ENCODE measurements at regions not wholly inside any gene's neighbourhood (a gene's known extent, or its start where the extent isn't known, plus 50 kb on each side); places are given as distances from the start of the nearest gene placed in this dataset.

DNA sequence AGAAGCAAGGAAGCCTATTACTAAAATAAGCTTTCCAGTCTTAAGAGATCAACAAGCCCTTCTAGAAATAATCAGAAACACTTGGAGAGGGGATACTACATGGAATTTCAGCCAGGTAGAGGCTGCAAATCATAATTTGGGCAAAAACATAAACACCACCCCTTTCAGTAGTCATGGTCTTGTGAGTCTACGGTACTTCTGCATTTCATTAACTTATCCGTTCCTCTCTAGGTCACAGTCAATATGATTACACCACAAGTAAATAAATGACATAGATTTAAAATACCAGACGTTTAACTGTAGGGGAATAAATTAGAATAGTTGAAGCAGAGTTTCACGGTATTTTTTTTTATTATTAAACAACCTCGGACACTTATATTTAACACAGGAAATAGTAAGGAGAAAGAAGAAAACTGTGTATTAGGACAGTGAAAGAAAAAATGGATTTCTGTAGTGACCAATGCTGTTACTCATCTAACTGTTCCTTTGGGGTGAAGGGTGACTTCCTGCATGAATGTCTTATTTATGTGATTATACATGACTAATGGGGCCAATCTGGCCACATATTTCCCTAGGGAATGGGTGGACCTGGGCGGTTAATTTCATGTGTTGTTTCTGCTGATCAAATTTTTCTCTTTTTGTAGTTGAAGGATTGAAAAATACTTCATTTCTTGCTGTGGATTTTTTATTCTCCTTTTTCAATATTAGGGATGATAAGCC is 456.6 kb upstream of the UBE2E3 start:
- no peak for DNase-seq

DNA sequence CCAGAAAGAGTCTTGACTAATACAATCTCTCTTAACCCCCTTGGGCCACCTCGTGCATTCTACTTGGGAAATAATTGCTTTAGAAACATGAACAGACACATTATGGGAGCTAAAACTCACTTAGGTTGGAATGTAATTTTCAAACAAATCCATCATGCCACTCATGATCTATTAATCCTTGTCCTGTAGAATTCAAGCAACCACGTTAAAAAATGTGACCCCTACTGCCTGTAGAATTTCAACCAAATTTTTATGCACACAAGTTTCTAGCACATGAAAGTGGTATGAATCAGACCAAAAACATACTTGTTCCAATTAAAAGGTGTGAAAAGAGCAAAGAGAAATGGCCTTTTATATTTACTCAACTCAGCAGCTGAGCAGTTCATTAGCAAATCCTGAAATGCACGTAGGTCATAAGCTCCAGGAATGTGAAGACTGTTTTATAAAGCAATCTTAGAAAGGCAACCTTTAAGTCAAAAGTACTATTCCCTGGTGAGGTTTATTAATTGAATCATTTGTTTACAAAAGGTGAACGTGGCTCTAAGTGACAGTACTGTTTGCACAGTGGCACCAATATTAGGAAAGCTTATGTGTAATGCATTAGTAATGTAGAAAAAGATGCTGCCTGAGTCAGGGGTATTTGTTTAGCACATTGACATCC is 459.4 kb upstream of the UBE2E3 start:
- no peak for DNase-seq

DNA sequence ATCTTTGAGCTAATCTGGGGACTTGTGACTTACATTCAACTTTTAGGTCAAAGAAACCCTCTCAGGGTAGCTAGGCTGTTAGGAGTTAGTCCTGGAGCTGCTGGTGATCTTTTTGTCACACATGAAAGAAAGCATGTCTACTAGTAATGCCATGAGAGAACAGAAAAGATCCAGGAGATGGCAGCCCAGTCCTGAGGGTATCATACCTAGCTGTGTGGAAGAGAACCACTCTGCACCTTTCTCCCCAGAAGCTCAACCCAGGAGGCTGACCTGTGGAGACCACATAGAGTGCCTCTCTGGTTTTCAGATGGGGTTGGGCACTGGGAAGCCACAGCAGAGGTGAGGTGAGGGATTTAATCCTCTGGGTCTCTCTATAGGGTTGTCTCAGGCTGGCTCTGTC is 460.2 kb upstream of the UBE2E3 start:
- DNase-seq: no peak

DNA sequence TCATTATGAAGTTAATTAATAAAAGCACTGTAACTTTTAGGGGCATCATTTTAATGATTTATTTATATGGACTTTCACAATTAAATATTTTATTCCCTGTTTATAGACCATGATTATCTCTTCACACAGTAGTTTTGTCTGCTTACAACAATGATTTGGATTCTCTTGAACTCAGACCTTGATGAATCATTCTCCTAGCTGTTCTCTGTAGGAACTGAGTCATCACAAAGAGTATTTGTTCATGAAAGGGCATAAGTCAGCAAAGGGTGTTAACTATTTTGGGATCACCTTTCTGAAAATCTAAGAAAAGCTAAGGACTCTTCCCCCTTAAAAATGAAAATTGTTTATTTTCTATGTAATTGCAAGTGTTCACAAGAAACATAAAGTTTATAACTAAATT is 461.1 kb upstream of the UBE2E3 start:
- DNase-seq: no peak

DNA sequence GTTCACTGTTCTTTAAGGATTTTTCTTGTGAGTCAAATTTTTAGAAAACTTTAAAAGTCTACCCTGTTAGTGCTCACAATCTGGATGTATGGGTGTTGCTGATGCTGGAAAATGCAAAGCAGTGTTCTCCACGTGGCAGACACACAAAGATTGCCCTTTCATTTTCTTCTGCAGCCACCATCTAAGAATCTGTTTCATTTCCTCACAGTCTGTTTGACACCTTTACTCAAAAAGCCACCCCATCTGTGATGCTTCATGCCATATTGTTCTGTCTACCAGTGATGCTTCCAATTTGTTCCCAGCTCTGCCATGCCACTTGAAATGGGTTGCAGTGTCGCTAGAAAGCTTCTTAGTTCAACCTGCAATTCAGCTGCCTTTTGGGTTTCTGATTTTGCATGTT is 464.2 kb upstream of the UBE2E3 start:
- no peak for DNase-seq

DNA sequence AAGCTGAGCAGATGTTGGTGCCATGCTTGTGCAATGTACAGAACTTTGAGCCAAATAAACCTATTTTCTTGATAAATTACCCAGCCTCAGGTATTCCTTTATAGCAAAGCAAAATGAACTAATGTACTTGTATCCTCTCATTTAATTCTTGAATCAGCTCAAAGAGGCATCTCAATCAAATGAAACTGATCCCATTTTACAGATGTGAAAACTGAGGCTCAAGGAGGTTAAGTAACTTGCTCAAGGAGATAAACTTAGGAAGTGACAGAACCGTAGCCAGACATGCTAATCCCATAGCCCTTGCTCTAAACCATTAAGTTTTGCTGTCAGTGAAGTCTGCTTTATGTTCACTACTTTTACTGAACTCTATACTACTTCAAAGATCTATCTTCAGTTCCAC is 467.0 kb upstream of the UBE2E3 start:
- DNase-seq: no peak

DNA sequence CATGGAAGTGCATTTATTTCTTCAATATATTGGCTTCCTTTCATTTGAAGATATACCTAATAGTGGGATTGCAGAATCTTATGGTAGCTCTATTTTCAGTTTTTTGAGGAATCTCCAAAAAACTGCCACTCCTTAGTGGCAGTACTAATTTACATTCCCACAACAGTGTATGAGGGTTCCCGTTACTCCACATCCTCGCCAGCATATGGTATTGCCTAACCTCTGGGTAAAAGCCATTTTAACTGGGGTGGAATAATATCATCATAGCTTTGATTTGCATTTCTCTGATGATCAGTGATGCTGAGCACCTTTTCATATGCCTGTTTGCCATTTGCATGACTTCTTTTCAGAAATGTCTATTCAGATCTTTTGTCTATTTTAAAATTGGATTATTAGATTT is 471.9 kb upstream of the UBE2E3 start:
- DNase-seq: no peak

DNA sequence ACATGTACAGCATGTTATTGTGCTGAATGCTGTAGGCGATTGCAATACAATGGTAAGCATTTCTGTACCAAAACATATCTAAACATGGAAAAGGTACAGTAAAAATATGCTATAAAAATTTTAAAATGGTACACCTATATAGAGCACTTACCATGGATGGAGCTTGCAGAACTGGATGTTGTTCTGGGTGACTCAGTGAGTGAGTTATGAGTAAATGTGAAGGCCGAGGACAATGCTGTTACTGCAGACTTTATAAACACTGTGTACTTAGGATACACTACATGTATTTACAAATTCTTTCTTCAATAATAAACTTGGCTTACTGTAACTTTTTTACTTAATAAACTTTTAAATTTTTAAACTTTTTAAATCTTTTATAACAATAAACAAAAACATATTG is 473.4 kb upstream of the UBE2E3 start:
- no peak for DNase-seq

DNA sequence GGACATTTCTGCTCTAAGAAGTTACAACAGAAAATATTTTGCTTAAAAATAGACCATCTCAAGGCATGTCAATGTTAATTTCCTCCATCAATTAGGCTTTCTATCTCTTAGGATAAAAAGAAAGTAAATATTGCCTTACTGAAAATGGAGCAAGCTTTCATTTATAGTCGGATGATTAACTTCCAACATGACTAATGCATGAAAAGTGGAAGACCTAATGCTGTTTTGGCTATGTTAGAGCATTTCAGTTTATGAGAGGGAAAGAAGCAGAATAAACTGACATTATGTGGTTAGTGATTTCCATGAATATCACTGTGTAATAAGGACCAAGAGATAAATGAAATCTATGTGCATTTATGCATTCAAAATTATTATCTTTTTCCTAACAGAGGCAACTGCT is 475.2 kb upstream of the UBE2E3 start:
- no peak for DNase-seq

DNA sequence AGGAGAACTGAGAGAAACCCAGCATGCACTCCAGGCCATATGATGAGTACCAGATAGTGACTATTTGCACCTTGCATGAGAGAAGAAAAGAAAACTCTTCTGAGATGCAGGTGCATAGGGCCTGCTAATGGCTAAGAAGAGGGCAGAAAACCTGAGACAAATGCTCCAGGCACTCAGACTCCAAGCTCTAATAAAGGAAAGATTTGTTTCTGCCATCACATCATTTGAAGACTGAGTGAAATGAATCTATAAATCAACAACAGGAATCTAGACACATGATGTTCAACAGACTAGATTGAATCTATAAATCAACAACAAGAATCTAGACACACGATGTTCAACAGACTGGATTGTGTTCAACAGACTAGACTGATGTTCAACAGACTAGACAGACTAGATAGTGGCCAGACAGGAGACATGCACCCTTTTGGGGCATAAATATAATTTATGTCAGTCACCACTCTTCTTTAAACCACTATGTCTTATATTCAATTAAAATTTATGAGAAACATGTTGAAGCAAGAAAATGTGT is 482.7 kb upstream of the UBE2E3 start:
- no peak for DNase-seq

DNA sequence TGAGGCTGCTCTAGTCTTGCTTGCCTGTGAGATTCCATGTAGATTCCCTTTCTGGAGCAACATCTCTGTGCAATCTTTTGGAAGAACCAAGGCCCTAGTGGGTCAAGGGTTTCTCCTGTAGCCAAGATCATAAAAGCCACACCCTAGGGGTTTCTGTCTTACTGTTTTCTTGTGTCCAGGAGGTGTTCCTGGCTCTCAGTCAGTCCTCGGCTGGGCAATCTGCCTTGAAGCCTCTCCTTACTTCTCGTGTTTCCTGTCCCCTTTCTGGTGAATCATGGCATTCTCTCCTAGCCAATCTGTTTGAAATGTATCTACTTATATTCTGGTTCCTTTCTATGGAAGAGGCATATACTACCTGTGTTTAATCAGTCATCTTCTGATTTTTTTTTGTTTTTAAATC is 484.8 kb upstream of the UBE2E3 start:
- DNase-seq: no peak

DNA sequence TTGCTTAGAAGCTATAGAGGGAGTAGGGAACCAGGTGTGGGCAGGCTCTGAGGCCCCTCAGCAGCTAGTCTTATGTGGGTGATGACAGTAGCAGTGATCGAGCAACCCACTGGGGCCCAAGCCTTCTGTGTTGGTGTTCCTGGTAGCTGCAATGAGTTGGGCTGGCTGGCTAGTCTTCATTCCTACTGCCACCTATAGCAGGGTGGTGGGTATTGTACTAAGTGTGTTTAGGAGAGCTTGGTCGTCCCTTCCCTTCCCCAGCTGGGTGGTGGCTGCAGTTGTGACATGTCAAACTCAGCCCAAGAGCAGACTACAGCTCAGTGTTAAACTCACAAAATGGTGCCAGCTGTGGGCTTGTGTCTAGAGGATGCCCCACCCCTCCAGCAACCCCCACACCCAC is 486.1 kb upstream of the UBE2E3 start:
- no peak for DNase-seq

DNA sequence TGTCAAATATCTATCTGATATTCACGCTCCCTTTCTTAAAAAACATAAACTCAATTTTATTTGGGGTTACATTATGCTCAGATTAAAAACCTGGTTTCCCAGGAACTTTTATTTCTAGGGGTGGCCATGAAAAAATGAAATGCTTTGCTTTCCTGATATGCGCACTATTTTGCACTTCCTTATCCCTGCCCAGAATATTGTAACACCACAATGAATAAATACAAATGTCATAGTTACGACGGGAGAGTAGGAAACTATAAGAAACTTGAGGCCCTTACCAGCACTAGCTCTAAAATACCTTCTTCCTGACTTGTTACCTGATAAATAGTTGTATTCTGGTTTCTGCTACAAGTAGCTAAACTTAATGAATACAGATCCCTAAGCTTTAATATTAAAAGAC is 475.6 kb upstream of the CWC22 start:
- DNase-seq: no peak

DNA sequence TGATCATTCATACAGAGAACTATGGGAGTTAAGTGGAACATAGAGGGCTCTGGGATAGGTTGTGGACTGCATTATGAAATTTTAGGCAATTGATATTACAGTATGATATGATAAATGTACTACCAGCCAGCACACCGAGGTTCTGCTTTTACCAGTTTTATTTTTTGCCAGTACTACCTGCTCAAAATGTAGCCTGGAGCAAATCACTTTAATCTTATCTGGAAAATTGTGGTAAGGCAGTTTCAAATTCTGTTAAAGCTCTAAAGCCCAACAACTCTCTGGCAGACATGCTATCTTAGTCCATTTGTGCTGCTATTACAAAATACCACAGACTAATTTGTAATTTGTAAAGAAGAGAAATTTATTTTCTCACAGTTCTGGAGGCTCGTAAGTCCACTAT is 474.9 kb upstream of the CWC22 start:
- no peak for DNase-seq

DNA sequence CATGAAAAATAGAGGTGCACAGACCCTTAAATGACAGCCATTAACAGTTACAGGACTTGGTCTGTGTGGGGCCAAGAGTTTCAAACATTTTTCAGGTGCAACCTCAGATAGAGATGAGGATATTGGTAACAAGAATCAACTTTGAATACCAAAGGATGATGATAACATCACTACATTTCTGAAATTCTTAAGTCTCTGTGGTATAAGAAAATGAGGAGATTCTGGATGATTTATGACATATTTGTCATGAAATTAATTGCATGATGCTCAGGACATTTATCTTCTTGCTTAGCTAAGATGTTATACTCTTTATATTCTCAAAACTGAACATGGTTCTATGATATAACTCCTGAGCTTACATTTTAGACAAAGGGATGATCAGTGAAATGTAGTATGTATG is 471.8 kb upstream of the CWC22 start:
- no peak for DNase-seq

DNA sequence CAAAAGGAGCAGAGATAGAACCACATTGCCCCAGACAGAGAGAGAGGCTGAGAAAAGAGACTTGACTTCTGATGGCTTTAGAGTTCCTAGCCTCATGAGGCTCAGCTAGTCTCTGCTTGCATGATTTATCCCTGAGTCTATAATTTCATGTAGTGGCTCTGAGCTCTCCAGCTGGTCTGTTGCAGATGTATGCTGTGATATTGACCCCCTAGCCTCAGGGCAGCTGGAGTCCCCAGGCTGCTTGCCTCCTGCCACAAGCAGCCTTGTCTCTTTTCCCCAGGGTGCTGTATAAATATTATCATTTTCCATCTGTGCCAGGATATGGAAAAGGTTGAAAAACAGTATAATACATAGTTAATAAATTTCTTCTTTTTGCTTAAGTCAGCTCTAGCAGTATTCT is 467.6 kb upstream of the CWC22 start:
- no peak for DNase-seq

DNA sequence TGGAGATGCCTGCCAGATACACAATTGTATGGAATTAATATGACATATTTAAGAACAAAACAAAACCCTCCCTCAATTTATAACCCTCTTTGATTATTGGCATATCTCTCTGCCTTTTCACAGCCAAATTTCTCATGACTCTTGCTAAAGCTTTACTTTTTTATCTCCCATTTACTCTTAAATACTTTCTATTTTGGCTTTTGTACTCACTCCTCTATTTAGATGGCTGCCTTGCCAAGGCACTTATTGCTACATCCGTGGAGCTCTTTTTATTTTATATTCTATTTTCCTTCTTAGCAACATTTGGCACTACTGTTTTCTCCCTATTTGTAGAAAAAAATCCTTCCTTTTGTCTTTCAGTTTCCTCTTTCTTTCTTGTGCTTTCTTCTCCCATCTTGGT is 466.4 kb upstream of the CWC22 start:
- DNase-seq: no peak

DNA sequence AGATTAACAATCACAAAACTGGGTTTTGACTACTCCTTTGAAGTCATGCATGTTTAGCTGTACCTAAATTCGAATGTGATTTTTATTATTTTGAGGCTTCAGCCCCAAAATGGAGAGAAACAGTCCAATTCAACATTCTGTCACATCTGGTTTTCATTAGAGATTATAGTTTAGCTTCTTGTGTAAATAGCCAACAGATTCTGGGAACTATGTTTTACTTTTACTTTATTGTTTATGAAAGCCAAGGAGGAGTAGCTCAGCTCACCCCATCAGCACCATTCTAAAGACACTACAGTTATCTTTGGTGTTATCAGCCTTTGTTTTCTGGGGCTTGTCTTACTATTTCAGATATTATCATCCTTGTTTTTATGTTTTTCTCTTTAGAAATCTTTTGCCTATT is 465.0 kb upstream of the CWC22 start:
- DNase-seq: no peak

DNA sequence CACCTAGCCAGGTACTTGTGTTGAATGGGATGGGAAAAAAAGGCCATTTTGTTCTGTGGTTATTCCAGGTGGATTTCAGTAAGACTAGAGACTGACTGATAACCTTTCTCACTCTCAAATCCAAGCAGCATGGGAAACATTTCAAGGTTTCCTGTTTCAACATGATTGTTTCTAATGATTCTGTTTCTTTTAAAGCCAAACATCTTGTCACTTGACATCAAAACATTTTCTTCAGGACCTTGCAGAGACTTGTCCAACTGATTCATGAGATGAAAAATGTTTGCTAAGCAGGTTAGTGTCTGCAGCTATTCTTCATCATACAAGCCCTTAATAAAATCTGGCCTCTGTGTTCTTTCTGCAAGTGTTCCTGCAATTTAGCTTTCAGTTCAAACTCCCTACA is 456.5 kb upstream of the CWC22 start:
- DNase-seq: no peak

DNA sequence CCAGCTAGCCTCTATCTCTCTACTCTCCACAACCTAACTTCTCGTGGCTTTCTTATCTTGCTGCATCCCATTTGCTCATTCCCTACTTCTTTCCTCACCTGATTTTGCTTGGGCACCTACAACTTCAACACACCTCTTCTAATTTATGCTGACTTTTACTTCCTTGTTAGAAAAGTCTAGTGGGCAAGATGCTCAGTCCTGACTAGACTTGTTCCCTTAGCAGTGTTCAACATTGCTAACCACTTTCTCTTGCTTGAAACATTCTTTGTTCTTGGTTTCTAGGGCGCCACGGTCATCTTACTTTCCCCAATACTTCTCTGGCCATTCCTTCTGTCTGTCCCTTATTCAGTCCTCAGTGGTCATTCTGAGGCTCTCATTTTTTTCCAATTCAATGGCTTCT is 454.7 kb upstream of the CWC22 start:
- DNase-seq: no peak

DNA sequence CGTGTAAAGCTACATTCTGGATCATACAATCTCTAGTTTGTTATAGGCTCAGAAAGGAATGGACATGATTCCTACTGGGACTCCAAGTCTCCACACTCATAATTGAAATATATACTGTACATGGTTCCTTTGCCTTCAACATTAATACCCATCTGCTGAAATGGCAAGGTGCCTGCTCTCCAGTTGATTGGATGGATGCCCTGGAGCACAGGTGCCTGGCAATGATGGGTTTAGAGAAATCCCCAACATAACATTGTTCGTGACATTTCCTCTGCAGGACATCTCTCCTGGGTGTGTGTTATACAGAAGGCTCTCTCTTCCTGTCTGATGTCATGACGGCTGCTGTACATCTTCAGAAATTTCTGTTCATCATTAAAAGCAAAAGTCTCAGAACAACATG is 449.7 kb upstream of the CWC22 start:
- no peak for DNase-seq

DNA sequence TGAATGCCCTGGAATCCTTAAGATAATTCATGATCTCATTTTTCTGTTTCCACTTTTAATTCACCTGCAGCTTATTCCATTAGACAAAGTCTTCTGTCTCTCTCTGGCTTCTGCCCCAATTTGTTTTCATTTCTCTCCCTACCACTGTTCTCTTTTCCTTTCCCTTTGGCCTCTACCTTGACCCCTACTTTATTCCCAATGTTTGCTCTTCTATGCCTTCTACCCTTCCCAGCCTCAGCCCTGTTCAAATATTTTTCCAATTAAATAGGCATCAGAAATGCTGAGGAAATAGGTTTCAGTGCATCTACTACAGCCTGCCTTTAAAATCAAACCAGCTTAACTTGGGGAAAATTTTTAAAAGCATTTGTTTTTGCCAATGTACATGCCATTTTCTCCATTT is 443.7 kb upstream of the CWC22 start:
- DNase-seq: no peak

DNA sequence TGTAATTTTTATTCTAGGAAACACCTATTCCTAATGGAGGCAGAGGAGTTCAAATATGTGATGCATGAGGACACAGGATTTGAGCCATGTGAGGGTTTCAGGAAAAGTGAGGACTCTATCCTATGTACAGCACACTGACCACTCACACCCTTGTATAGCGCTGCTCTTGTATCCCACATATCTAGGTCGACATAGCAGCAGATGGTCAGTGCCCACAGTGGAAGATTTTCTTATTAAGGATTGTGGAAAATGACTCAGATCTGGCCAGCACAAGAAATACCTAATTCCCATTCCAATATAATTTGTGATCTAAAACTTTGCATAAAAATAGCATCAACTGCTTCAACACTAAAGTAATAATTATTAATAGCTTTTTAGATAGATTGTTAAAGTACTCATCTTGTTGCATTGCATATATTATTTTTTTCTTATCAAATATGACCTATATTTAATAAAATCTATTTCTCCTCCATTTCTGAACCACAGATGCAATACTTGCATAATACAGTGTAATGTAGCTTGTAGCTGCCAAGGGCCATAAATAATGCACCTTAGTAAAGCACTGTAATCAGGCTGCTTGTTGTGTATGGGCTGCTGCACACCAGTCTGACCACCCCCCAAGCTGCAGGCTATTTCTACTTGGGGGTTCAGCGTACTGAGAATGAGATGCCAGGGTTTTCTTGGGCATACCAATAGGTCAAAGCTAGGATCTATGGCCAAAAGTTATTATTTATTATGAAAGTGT is 442.2 kb upstream of the CWC22 start:
- DNase-seq: no peak

DNA sequence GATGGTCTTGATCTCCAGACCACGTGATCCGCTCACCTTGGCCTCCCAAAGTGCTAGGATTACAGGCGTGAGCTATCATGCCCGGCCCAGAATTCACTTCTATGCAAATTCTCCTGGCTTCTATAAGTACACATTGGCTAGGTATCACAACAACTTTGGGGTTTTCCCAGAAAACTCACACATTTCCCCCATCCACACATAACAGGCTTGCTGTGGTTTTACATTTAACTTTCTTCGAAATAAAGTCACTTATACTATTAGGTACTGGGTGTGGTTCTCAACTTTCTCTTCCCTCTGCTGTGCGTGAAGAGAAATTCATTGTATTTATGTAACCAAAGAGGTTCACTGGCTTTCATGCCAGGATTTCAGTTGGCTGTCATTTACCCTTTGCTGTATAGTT is 439.4 kb upstream of the CWC22 start:
- DNase-seq: no peak
